BJ (cell line): ENCODE measurements at regions not wholly inside any gene's neighbourhood (a gene's known extent, or its start where the extent isn't known, plus 50 kb on each side); places are given as distances from the start of the nearest gene placed in this dataset.

ENCODE experiments used
- CTCF ChIA-PET: fragments of 350-600 bp; formaldehyde crosslinking; extraction: SDS; loops from one replicate; lab custom pipeline; 2021; ENCODE audit warnings: antibody characterized with exemption, inconsistent platforms; lab: Yijun Ruan, JAX
- POLR2A ChIA-PET: fragments of 300-600 bp; sonication (Branson Sonifier 250); formaldehyde crosslinking; extraction: SDS; loops from one replicate; lab custom pipeline; 2021; ENCODE audit warnings: antibody characterized with exemption; lab: Charles Lee
- DNase-seq: peaks from one replicate; pipeline ENCODE4 v3.0.0-alpha.2; 2011; ENCODE audit warnings: low read depth
- H3K27me3 ChIP-seq: 2 replicates; pipeline ENCODE4 v1.6.0; 2011; ENCODE audit warnings: low read length; ENCODE audit not compliant: control insufficient read depth, insufficient read depth
- H3K36me3 ChIP-seq: 2 replicates; pipeline ENCODE4 v1.5.1; 2011; ENCODE audit warnings: low read length; ENCODE audit not compliant: control insufficient read depth, insufficient read depth
- H3K4me3 ChIP-seq: 2 replicates; pipeline ENCODE4 v1.5.1; 2011; ENCODE audit warnings: low read depth, mild to moderate bottlenecking, control low read depth, low read length
- CTCF ChIP-seq: IDR thresholded peaks from 2 replicates; pipeline ENCODE4 v1.5.1; 2011; ENCODE audit warnings: low read depth, mild to moderate bottlenecking, control low read depth, inconsistent platforms, low read length, moderate library complexity; ENCODE audit not compliant: insufficient read depth

GRCh38 chr21:16590641-16591292 lies 861.0 kb downstream of the USP25 start:
- DNase-seq: no peak
- no peaks in the 10 kb centered on the region for H3K27me3 ChIP-seq
- ChIA-PET CTCF (no interaction called here), POLR2A (no interaction called here)
- H3K36me3 ChIP-seq: no peaks in the 10 kb centered on the region
- H3K4me3 ChIP-seq: no peak overlapping the region
- TF ChIP-seq CTCF: no peak

GRCh38 chr21:16592381-16592780 lies 862.6 kb downstream of the USP25 start:
- no peaks in the 10 kb centered on the region for H3K36me3 ChIP-seq
- no peak for TF ChIP-seq CTCF
- no peaks in the 10 kb centered on the region for H3K27me3 ChIP-seq
- ChIA-PET CTCF (interaction anchor here (0.8 kb wide), 1 partner anchor 77 kb away, joined by 4 read pairs; no protein-coding TSS in a partner anchor), POLR2A (interaction anchor here (0.5 kb wide), 1 partner anchor 910 kb away, joined by 3 read pairs; no protein-coding TSS in a partner anchor)
- H3K4me3 ChIP-seq: no peak overlapping the region
- no peak for DNase-seq

GRCh38 chr21:16594191-16594590 lies 864.4 kb downstream of the USP25 start:
- ChIA-PET POLR2A (no interaction called here), CTCF (no interaction called here)
- Histone ChIP-seq H3K27me3 (no peaks in the 10 kb centered on the region), H3K36me3 (no peaks in the 10 kb centered on the region), H3K4me3 (no peak overlapping the region)
- DNase-seq: no peak
- TF ChIP-seq CTCF: no peak

GRCh38 chr21:16596369-16596768 lies 866.6 kb downstream of the USP25 start:
- Histone ChIP-seq H3K27me3 (no peaks in the 10 kb centered on the region), H3K36me3 (no peaks in the 10 kb centered on the region), H3K4me3 (no peak overlapping the region)
- DNase-seq: no peak
- CTCF ChIA-PET: no interaction called here
- TF ChIP-seq CTCF: no peak
- POLR2A ChIA-PET: no interaction called here

- Histone ChIP-seq H3K27me3 (no peaks in the 10 kb centered on the region), H3K4me3 (no peak overlapping the region), H3K36me3 (no peaks in the 10 kb centered on the region)
- ChIA-PET CTCF (no interaction called here), POLR2A (no interaction called here)
- DNase-seq: no peak
- no peak for TF ChIP-seq CTCF
These were observed 868.0 kb downstream of the USP25 start for GRCh38 chr21:16597753-16598152.
